Head of caudate nucleus (tissue), 42 donors: ENCODE measurements at regions not wholly inside any gene's neighbourhood (a gene's known extent, or its start where the extent isn't known, plus 50 kb on each side); places are given as distances from the start of the nearest gene placed in this dataset.
A peak's percentile ranks its signal among the peaks of the same experiment; 100 is the strongest.

Source experiments
- DNase-seq, 42 donors: peaks; one replicate each; pipeline versions ENCODE4 v3.0.0 to v3.0.0-alpha.2; 2020 to 2021; ENCODE audit warnings: mixed read lengths in 7 of 42
- intact Hi-C: fragments of 100-400 bp; cut with DNase I; formaldehyde crosslinking; loops from one replicate; pipeline ENCODE4 v1.15.0; 2022

- intact Hi-C loops = loop anchor here (10.0 kb wide), 1 partner anchor 158 kb away; no protein-coding TSS in a partner anchor
Observed at GRCh38 chr17:72332367-72332766, 211.5 kb downstream of the SOX9 start.

GRCh38 chr17:72333570-72333969 lies 212.8 kb downstream of the SOX9 start:
- intact Hi-C loops = loop anchor here (10.0 kb wide), 1 partner anchor 159 kb away; no protein-coding TSS in a partner anchor
- no peak for DNase-seq

More at GRCh38 chr17:72332367-72332766, 211.5 kb downstream of the SOX9 start:
- DNase-seq = no peak

GRCh38 chr17:72334205-72334604 lies 213.4 kb downstream of the SOX9 start:
- DNase-seq = no peak
- intact Hi-C loops = loop anchor here (10.0 kb wide), 1 partner anchor 159 kb away; no protein-coding TSS in a partner anchor

GRCh38 chr17:72336026-72336803 lies 215.4 kb downstream of the SOX9 start:
- DNase-seq = peak in 20 of 42 donors; percentile 14 to 76 (median 47)
- intact Hi-C loops = loop anchor here (10.0 kb wide), 1 partner anchor 161 kb away; no protein-coding TSS in a partner anchor

- intact Hi-C loops = loop anchor here (10.0 kb wide), 1 partner anchor 162 kb away; no protein-coding TSS in a partner anchor
- DNase-seq = no peak
Observed at GRCh38 chr17:72336804-72337070, 215.9 kb downstream of the SOX9 start.

- no peak for DNase-seq
- intact Hi-C loops = loop anchor here (10.0 kb wide), 1 partner anchor 164 kb away; no protein-coding TSS in a partner anchor
Observed at GRCh38 chr17:72338304-72338703, 217.5 kb downstream of the SOX9 start.

GRCh38 chr17:72338847-72339790 lies 218.3 kb downstream of the SOX9 start:
- intact Hi-C loops = loop anchor here (10.0 kb wide), 1 partner anchor 164 kb away; no protein-coding TSS in a partner anchor
- DNase-seq = no peak

- no peak for DNase-seq
Observed at GRCh38 chr17:72340836-72341235, 220.0 kb downstream of the SOX9 start.

GRCh38 chr17:72342061-72342460 lies 221.2 kb downstream of the SOX9 start:
- peak in 9 of 42 donors; percentile 14 to 67 (median 34) for DNase-seq
- intact Hi-C loops = loop anchor here (10.0 kb wide), 1 partner anchor 57 kb away; no protein-coding TSS in a partner anchor

More at GRCh38 chr17:72340836-72341235, 220.0 kb downstream of the SOX9 start:
- intact Hi-C loops = loop anchor here (10.0 kb wide), 1 partner anchor 56 kb away; no protein-coding TSS in a partner anchor

- peak; percentile 33 to 92 (median 66) for DNase-seq
- intact Hi-C loops = loop anchor here (10.0 kb wide), 1 partner anchor 58 kb away; no protein-coding TSS in a partner anchor
Observed at GRCh38 chr17:72342627-72343527, 222.1 kb downstream of the SOX9 start.

GRCh38 chr17:72343911-72344310 lies 223.1 kb downstream of the SOX9 start:
- no peak for DNase-seq
- intact Hi-C loops = loop anchor here (10.0 kb wide), 1 partner anchor 59 kb away; no protein-coding TSS in a partner anchor

GRCh38 chr17:72344613-72345012 lies 223.8 kb downstream of the SOX9 start:
- intact Hi-C loops = loop anchor here (10.0 kb wide), 1 partner anchor 60 kb away; no protein-coding TSS in a partner anchor
- no peak for DNase-seq

GRCh38 chr17:72345088-72345487 lies 224.3 kb downstream of the SOX9 start:
- intact Hi-C loops = loop anchor here (10.0 kb wide), 1 partner anchor 60 kb away; no protein-coding TSS in a partner anchor
- no peak for DNase-seq

GRCh38 chr17:72345536-72345935 lies 224.7 kb downstream of the SOX9 start:
- intact Hi-C loops = loop anchor here (10.0 kb wide), 1 partner anchor 61 kb away; no protein-coding TSS in a partner anchor
- no peak for DNase-seq

GRCh38 chr17:72346306-72346705 lies 225.5 kb downstream of the SOX9 start:
- intact Hi-C loops = loop anchor here (10.0 kb wide), 1 partner anchor 62 kb away; no protein-coding TSS in a partner anchor

GRCh38 chr17:72349011-72349410 lies 228.2 kb downstream of the SOX9 start:
- intact Hi-C loops = loop anchor here (10.0 kb wide), 1 partner anchor 64 kb away; no protein-coding TSS in a partner anchor
- no peak for DNase-seq

More at GRCh38 chr17:72346306-72346705, 225.5 kb downstream of the SOX9 start:
- no peak for DNase-seq

GRCh38 chr17:72349491-72349995 lies 228.7 kb downstream of the SOX9 start:
- peak in 8 of 42 donors; percentile 11 to 53 (median 32) for DNase-seq
- intact Hi-C loops = loop anchor here (10.0 kb wide), 1 partner anchor 65 kb away; no protein-coding TSS in a partner anchor
